ENCODE measurements at regions not wholly inside any gene's neighbourhood (a gene's known extent, or its start where the extent isn't known, plus 50 kb on each side); places are given as distances from the start of the nearest gene placed in this dataset.

DNA sequence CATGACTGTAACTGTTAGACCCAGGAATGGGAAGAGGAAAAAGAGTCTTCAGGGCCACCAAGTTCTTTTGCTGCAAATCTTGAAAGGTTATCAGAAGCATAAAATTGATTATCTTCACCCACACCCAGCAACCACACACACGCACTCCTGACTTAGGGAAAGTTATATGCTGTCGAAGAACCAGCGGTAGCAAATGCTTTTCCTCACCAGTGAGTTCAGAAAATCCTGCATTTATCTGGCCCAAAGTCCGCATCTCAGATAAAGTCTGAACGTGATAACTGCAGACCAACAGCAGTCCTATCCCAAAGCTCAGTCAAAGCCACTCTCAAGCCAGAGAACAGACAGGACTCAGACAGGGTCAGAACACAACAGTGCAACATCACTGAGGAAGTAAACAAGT is 115.6 kb downstream of the IRS2 start:
- no peak for DNase-seq (ENCODE audit: low spot score)
- FAIRE-seq = no peak

DNA sequence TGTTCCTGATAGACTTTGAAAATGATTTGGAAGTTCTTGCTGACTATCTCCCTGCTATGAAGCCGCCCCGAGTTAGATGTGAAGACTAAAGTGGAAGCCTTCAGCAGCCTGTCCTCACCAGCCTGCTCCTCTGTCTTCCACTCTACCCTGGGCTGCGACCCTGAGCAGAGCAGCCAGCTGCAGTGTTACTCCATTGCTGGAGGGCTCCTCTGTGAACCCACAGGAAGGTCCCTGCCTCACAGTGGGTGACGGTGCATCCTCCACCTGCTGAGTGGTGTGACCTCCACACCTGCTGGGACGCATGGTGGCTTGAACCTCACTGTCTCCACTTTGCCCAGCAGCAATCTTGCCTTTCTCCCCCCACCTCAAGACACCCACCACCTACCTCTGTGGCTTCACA is 116.4 kb downstream of the IRS2 start:
- DNase-seq (ENCODE audit: low spot score) = no peak
- no peak for FAIRE-seq

DNA sequence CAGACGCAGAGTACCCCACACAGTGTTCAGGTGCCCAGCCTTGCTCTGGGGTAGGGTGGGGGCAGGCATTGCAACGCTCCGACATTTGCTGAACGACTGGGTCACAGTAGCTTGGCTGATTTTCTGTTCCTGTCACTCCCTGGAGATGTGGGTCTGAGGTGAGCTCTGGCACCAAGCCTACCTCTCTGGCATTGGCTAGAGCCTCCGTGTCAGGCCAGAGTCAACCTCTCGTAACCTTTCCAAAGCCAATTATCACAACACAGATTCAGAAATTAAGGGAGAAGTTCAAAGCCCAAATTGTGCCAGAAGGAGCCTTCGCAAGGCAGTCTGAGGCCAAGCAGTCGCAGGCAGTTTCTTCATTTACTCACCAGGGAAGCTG is 117.2 kb downstream of the IRS2 start:
- DNase-seq (ENCODE audit: low spot score) = no peak
- no peak for FAIRE-seq

DNA sequence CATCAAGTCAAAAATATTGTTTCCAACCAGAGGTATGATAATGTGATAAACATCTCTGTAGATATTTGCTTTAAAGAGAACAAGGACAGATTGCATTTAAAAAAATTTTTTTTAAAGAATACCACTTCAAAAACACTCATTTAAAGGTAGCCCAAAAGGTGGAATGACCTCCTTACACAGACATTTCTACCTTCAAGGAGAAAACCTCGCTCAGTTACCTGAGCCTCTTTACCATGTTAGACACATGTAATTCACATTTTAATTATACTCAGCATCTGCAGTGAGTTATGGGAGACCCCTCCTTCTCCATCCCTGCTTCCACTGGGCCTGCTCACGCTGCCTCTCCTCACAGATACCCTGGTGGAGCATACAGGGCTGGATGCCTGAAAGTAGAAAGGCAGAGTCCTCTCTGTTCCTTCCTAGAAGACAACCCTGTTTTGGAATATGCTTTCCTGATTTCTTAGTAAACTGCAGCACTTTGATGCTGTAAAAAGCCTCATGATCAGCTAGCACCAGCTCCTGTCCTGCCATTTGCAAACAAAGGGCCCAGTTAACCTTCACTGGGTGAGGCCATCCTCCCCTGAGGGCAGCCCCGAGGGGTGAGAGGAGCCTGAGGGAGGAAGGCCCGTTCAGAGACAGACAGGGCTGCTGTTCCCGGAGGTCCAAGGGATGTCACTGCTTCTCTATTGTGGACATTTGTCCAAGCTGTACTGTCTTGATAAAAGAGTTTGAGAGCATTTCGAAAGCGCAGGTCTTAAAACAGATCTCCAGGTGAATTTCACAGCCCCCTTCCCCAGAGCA is 117.8 kb downstream of the IRS2 start:
- FAIRE-seq = no peak
- no peak for DNase-seq (ENCODE audit: low spot score)

DNA sequence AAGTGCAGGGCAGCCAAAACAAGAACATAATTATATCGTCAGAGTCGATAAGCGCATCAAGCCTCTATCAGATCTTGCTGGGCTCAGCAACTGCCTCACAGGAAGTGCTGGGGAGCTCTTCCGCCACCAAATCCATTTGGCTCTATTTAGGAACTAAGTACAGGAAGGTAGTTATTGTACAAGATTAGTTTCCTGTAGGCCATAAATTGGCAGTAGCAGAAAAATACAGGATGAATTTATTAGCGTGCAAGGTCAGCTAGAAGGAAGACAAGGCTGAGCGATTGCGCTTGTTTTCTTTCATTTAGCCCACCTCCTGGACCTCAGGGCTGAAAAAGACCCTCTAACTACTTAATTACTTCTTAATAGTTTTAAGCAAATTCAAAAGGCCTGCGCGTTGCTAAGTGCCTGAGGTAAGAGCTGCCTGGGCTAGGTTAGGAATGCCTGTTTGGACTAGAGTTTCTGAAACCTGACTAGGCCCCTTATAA is 118.5 kb downstream of the IRS2 start:
- no peak for DNase-seq (ENCODE audit: low spot score)
- FAIRE-seq = no peak

DNA sequence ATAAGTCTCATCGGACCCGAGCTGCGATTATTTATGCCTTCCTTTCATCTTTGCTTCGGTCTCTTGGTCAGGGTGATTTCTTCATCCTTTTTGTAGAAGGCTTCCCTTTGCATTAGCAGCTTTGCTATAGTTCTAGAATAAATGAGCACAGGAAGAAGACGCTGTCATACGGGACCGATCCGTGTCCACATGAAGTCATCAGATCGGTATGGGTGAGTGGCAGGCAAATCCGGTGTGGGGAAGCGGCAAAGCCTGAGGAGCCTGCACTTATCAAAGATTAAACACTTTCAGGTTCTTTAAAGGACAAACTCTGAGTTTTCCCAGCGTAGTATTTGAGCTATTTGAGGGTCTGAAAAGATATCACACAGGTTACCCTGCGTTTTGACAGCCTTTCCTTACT is 119.3 kb downstream of the IRS2 start:
- DNase-seq (ENCODE audit: low spot score) (peak; percentile 64), FAIRE-seq (no peak)

DNA sequence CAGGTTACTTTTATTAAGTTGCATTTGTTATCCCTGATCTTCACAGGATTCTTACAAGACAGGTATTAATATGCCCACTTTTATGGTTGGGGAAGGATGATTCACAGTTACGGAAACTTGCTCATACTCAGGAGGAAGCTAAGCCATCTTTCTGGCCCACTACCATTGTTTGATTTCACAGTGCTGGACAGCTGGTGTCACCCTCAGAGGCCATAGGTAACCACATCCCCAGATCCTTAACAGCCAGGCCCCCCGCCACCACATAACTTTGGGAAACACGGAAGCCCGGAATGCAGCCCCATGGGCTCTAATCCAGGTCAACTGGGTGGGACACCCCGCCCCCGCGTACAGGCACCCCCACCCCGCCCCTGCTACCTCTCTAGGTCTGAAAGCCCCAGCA is 119.7 kb downstream of the IRS2 start:
- DNase-seq (ENCODE audit: low spot score) (peak; percentile 21), FAIRE-seq (no peak)

DNA sequence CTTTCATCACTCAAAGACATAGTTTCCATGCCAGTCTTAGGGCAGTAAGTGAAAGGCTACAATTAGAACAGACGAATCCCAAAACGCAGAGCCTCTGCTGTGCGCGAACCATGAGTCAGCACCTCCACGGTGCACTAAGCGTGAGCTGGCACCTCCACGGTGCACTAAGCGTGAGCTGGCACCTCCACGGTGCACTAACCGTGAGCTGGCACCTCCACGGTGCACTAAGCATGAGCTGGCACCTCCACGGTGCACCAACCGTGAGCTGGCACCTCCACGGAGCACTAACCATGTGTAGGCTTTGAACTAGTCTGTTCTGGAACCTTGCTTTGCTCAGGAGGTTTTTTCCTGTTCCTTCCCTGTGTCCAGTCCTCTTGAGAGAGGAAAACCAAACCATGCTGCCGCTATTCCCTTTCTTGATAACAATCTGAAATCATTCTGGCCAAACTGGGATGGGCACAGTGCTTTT is 120.6 kb downstream of the IRS2 start:
- DNase-seq (ENCODE audit: low spot score) (peak; percentile 7), FAIRE-seq (peak; percentile 52)

DNA sequence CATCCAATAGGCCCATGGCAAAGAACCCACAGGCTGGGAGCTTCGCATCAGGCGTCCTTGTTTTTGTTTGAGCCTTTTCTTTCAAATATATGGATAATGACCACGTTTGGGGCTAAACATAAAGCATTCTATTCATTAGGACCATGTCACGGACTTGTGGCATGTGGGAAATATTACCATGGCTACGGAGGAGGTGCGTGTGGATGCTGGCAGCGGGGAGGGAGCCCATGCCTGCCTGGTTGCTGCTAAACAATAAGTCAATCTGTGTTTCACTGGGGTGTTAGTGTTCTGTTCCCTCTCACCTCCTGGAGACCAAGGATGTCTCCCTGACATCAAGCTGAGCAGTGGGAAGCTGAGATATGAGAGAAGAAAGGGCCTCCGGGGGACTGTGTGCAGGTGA is 121.1 kb downstream of the IRS2 start:
- DNase-seq (ENCODE audit: low spot score) = no peak
- no peak for FAIRE-seq

DNA sequence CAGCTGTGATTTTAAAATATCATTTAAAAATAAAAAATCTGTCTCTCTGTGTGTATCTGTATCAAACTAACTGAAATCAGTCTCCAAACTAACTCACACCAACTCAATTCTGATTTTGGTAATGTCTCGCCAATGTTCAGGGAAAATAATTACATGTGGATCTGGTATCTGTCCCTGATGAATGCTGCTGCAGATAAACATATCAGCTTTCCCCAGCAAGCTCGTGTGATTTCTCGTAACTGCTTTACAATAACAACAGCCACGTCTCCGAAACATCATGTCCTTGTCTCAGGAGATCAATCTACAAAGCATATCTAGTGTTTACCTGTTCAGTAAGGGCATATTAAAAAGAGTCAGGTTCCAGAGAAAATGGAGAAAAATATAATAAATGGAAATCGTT is 129.0 kb downstream of the IRS2 start:
- FAIRE-seq (no peak), DNase-seq (ENCODE audit: low spot score) (no peak)

DNA sequence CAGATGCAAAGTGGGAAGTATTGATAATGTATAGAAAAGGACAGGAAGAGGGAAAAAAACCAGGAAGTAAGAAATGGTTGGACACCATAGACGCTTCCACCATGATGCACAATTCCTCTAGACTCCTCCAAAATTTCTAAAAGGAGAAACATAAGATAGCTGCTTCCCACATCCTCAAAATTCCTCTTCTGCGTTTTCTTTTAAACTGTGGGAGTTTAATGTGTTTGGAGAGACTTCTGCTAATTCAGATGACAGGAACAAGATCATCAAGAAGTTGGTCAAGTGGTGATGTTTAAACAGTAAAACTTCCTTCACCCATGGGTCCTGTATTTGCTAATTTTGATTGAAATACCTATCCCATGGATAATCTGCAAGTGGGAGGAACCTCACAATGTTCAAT is 130.2 kb downstream of the IRS2 start:
- FAIRE-seq (no peak), DNase-seq (ENCODE audit: low spot score) (no peak)

DNA sequence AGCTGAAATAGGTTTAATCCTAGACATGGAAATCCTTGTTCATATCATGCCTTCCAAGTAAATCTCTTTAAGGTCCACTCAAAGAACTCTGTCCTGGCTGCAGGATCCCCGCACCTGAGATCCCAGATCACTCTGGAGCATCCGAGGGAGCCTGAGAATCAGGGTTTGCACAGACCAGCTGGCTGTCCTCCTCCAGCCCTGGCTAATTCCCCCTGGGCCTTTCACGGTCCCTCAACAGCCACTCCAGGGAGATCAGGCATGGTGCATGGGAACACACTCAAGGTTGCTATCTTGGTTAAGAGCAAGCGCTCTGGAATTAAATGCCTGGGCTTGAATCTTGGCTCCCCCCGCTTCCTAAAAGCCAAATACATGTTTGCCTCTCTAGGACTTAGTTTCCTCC is 130.8 kb downstream of the IRS2 start:
- FAIRE-seq = no peak

DNA sequence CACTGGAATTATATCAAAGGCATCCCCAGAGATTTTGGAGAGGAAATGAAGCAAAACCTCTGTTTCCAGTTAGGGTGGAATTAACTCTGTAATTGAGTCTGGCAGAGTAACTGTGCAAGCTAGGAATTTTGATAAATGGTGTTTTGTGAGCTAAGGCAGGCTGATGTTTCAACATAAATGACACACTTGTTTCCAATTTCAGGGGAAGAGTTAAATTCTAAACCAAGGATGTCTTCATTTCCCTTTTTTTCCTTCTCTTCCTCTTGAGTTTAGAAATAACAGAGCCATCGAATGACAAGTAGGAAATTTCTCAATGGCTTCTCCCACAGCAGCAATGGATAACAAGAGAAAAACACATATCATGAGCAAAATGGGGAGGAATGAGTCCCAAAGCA is 131.2 kb downstream of the IRS2 start:
- FAIRE-seq = no peak

More for the DNA sequence above, 130.8 kb downstream of the IRS2 start:
- no peak for DNase-seq (ENCODE audit: low spot score)

DNA sequence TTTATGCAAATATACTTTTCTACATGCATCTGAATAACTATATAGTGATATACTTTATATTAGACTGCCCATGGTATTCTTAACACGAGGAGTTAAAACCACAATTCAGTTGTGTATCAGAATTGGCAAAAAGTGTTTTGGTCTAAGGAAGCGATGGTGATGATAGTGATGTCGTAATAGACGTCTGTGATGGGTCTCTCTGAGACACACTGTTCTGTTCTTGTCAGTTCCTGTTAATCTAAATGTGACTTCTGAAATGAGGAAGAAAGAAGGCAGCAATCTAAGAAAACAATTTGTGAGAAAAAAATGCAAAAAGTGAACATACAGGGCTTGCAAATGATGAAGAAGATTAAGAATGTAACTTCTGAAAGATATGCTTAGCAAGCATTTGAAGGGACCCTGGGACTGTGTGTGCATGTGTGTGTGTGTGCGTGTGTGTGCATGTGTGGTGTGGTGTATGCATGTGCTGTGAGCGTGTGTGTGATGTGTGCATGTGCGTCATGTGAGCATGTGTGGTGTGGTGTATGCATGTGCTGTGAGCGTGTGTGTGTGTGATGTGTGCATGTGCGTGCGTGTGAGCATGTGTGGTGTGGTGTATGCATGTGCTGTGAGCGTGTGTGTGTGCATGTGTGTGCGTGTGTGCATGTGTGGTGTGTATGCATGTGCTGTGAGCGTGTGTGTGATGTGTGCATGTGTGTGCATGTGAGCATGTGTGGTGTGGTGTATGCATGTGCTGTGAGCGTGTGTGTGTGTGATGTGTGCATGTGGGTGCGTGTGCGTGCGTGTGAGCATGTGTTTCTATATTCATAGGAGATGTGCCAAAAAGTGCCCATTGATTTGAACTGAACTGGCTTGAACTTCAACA is 131.8 kb downstream of the IRS2 start:
- FAIRE-seq (peak; percentile 99), DNase-seq (ENCODE audit: low spot score) (no peak)

More for the DNA sequence above, 131.2 kb downstream of the IRS2 start:
- no peak for DNase-seq (ENCODE audit: low spot score)

DNA sequence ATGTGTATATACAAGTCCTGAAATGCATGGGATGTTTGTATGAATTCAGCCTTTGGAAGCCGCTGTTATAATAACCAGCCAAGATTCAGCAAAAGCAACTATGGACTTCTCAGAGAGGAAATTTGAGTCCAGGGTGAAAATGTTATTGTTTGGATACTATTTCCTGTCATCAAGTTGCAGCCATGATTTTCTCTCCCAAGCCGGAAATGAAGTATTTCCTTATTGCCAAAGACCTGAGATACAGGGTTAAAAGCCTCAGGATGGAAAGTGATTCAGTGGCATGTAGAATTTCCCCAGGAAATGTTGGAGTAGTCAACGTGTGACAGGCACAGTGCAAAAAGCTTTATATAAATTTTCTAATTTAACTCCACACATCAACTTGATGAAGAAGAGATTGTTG is 133.9 kb downstream of the IRS2 start:
- FAIRE-seq = no peak

DNA sequence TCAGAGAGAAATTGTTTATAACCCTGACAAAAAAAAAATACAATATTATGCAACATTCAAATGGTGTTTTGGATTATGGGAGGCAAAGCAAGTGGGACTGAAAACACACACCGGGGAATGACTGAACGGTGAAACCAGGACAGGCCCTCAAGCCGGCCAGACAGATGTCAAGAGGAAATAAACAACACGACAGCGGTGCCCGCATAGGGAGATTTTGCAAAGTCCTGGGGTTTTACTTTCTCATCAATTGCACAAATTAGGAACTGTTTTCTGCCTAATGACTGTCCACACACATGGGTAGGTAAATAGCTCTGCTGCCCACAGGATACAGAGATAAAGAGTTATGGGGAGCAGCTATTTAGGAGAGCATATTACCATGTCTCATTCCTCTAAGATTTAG is 134.5 kb downstream of the IRS2 start:
- FAIRE-seq (no peak), DNase-seq (ENCODE audit: low spot score) (no peak)

More for the DNA sequence above, 133.9 kb downstream of the IRS2 start:
- DNase-seq (ENCODE audit: low spot score) = no peak

DNA sequence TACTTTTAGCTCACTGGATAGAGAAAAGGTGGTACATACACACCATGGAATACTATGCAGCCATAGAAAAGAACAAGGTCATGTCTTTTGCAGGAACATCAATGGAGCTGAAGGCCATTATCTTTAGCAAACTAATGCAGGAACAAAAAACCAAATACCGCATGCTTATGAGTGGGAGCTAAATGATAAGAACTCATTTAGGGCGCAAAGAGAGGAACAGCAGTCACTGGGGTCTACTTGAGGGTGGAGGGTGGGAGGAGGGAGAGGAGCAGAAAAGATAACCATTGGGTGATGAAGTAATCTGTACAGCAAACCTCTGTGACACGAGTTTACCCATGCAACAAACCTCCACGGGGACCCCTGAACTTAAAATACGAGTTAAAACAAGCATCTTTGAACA is 135.1 kb downstream of the IRS2 start:
- FAIRE-seq (no peak), DNase-seq (ENCODE audit: low spot score) (no peak)

DNA sequence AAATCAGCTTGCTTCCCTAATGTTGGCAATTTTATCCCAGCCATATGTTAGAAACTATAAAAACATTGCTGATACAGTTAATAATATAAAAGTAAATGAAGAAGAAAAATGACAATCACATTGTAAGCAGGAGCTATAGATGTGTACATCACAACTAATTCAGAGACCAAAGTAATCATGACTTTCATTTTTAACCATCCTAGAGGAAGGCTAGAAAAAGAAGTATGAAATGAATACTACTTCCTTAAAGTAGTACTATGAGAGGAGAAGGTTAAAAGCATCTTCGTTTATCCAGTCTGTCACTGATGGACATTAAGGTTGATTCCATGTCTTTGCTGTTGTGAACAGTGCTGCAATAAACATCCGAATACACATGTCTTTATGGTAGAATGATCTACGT is 135.5 kb downstream of the IRS2 start:
- no peak for DNase-seq (ENCODE audit: low spot score)
- FAIRE-seq = no peak

DNA sequence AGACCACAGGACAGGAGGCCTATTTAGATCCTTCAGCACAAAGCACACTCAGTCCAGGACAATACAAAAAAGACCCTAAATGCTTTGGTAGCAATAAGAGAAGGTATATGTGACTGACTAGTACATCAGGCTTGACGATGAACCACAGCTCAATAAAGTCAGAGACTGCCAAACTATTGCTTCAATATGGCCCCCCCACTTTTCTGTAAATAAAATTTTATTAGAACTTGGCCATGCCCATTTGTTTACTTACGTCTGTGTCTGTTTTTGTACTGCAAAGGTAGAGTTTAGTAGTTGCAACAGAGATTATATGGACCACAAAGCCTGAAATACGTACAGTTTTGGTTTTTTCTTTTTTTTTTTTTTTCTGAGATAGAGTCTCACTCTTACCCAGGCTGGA is 136.7 kb downstream of the IRS2 start:
- FAIRE-seq (no peak), DNase-seq (ENCODE audit: low spot score) (no peak)

DNA sequence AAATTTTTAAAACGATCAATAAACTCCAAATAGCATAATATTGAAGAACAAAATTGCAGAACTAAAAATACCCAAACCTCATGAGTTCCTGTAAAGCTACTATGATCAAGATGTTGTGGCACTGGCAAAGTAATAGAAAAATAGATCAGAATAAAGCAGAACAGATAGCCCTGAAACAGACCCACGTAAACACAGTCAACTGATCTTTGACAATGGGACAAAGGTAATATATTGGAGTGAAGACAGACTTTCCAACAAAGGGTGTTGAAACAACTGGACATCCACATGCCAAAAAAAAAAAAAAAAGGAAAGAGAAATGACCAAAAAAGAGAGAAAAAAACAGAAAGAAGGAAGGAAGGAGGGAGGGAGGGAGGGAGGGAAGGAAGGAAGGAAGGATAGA is 138.7 kb downstream of the IRS2 start:
- no peak for FAIRE-seq
- DNase-seq (ENCODE audit: low spot score) = no peak

DNA sequence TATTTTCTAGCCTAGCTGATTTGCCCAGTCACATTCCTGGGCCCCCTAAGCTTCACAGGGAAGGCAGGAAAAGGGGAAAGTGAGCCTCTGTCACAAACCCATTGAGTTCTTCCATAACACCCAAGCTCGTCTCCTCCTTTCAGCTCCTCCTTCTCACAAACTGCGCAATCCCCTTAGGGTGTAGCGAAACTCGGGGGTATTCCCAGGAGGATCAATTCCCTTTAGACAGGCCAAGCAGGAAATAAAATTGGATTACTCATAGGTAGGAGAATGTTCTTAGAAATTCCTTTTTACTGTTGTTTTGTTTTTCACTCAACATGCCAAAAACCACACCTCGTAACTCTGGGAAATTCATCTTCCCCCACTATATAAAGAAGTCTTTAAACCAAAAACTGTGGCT is 139.3 kb downstream of the IRS2 start:
- no peak for FAIRE-seq
- DNase-seq (ENCODE audit: low spot score) = peak; percentile 37

DNA sequence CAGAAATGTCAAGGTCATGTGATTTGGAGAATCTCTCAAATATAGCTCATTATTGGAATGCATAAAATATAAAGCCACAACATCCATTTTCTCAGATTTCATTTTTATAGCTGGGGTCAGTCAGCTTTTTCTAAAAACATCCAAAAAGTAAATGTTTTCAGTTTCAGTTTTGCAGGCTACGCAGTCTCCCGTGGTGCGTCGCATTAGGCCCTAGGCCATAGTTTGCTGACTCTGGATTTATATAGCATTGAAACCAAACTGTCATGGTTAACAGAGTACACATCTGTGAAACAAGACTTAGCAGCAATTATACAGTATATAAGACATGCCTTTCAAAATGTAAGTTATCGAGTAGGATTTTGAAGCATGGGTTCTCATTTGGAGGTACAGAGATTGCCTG is 140.0 kb downstream of the IRS2 start:
- FAIRE-seq (no peak), DNase-seq (ENCODE audit: low spot score) (no peak)

Data from urothelium cell line (cell line).